Activated CD4-positive, alpha-beta T cell treated with anti-CD3 and anti-CD28 coated beads, Interleukin-2, amount 50 U/mL, for 1 hour (primary cell): ENCODE measurements at regions not wholly inside any gene's neighbourhood (a gene's known extent, or its start where the extent isn't known, plus 50 kb on each side); places are given as distances from the start of the nearest gene placed in this dataset.
"Not testable (repeated sequence)": the region's sequence is repeated elsewhere in the genome, so short reads cannot be mapped to it uniquely, and the experiment has no call there.

Experiments used
- DNase-seq: peaks from one replicate; pipeline ENCODE4 v3.0.0-alpha.2; 2020

GRCh38 chr21:18834121-18834520 is 430.5 kb upstream of the TMPRSS15 start:
- not testable (repeated sequence) for DNase-seq

- no peak for DNase-seq
Observed at GRCh38 chr21:18840239-18840638, 436.7 kb upstream of the TMPRSS15 start.

- not testable (repeated sequence) for DNase-seq
Observed at GRCh38 chr21:18857606-18858005, 454.0 kb upstream of the TMPRSS15 start.

GRCh38 chr21:18869104-18869503 is 465.5 kb upstream of the TMPRSS15 start:
- no peak for DNase-seq

GRCh38 chr21:18877917-18878316 is 474.3 kb upstream of the TMPRSS15 start:
- no peak for DNase-seq

GRCh38 chr21:18887922-18888602 is 484.5 kb upstream of the TMPRSS15 start:
- no peak for DNase-seq

- DNase-seq: no peak
Observed at GRCh38 chr21:18893406-18893805, 489.8 kb upstream of the TMPRSS15 start.

- no peak for DNase-seq
Observed at GRCh38 chr21:18894387-18894786, 490.8 kb upstream of the TMPRSS15 start.

- DNase-seq: no peak
Observed at GRCh38 chr21:18899261-18899660, 495.7 kb upstream of the TMPRSS15 start.

- no peak for DNase-seq
Observed at GRCh38 chr21:18902660-18903059, 499.1 kb upstream of the TMPRSS15 start.

- DNase-seq: no peak
Observed at GRCh38 chr21:18907076-18907475, 503.5 kb upstream of the TMPRSS15 start.

GRCh38 chr21:18908641-18909040 is 505.1 kb upstream of the TMPRSS15 start:
- DNase-seq: no peak

GRCh38 chr21:18913914-18914313 is 510.3 kb upstream of the TMPRSS15 start:
- no peak for DNase-seq

GRCh38 chr21:18914570-18914969 is 511.0 kb upstream of the TMPRSS15 start:
- no peak for DNase-seq

GRCh38 chr21:18917622-18918021 is 514.0 kb upstream of the TMPRSS15 start:
- no peak for DNase-seq

- DNase-seq: no peak
Observed at GRCh38 chr21:18931237-18931636, 527.7 kb upstream of the TMPRSS15 start.

GRCh38 chr21:18937337-18937736 is 533.8 kb upstream of the TMPRSS15 start:
- DNase-seq: no peak

- DNase-seq: no peak
Observed at GRCh38 chr21:18940791-18941190, 537.2 kb upstream of the TMPRSS15 start.

GRCh38 chr21:18950045-18950740 is 546.6 kb upstream of the TMPRSS15 start:
- DNase-seq: no peak

GRCh38 chr21:18951271-18952038 is 547.9 kb upstream of the TMPRSS15 start:
- no peak for DNase-seq

- no peak for DNase-seq
Observed at GRCh38 chr21:18954441-18954844, 550.9 kb upstream of the TMPRSS15 start.

GRCh38 chr21:18959817-18960216 is 556.2 kb upstream of the TMPRSS15 start:
- no peak for DNase-seq

GRCh38 chr21:18960306-18960705 is 556.7 kb upstream of the TMPRSS15 start:
- no peak for DNase-seq

- DNase-seq: no peak
Observed at GRCh38 chr21:18970416-18970815, 566.8 kb upstream of the TMPRSS15 start.
